BLaER1 treated with 17β-estradiol and CSF1 and Interleukin-3, amounts not matched to agents 10 nM and 100 nM (cell line): ENCODE measurements at regions not wholly inside any gene's neighbourhood (a gene's known extent, or its start where the extent isn't known, plus 50 kb on each side); places are given as distances from the start of the nearest gene placed in this dataset.

Experiments used
- H3K27ac ChIP-seq, 11 experiments: shearing (Covaris generic); formaldehyde crosslinking; 2 replicates each; pipeline ENCODE4 v1.8.1; 2022
- H3K27me3 ChIP-seq, 11 experiments: shearing (Covaris generic); formaldehyde crosslinking; 2 replicates each; pipeline ENCODE4 v1.8.1; 2022
- H3K36me3 ChIP-seq, 11 experiments: shearing (Covaris generic); formaldehyde crosslinking; 2 replicates each; pipeline ENCODE4 v1.8.1; 2022
- H3K4me1 ChIP-seq, 10 experiments: shearing (Covaris generic); formaldehyde crosslinking; 2 replicates each; pipeline ENCODE4 v1.8.1; 2022
- H3K4me2 ChIP-seq, 11 experiments: shearing (Covaris generic); formaldehyde crosslinking; 2 replicates each; pipeline ENCODE4 v1.8.1; 2022
- H3K4me3 ChIP-seq, 10 experiments: shearing (Covaris generic); formaldehyde crosslinking; 2 replicates each; pipeline ENCODE4 v1.8.1; 2022
- H3K9ac ChIP-seq, 11 experiments: shearing (Covaris generic); formaldehyde crosslinking; 2 replicates each; pipeline ENCODE4 v1.8.1; 2022
- H3K9me3 ChIP-seq, 11 experiments: shearing (Covaris generic); formaldehyde crosslinking; replicated peaks in 1 of 11; 2 replicates each; pipeline ENCODE4 v1.8.1; 2022
- H4K20me1 ChIP-seq, 11 experiments: shearing (Covaris generic); formaldehyde crosslinking; 2 replicates each; pipeline ENCODE4 v1.8.1; 2022
- Cebpa-rat ChIP-seq, 11 experiments: shearing (Covaris generic); IDR thresholded peaks; 2 replicates each; pipeline ENCODE4 v1.8.1; 2022

- H3K27ac ChIP-seq, result no peak overlapping the region
- no peak overlapping the region for H3K9ac ChIP-seq
- H3K27me3 ChIP-seq, result no peaks in the 10 kb centered on the region
- peaks cover 41 to 90% (median 62%) of the 10 kb centered on the region in 11 experiments; a peak in 20 of 22 replicates for H4K20me1 ChIP-seq
- peaks cover 0 to 23% (median 3%) of the 10 kb centered on the region in 10 experiments; a peak in 9 of 20 replicates for H3K4me1 ChIP-seq
- no peak overlapping the region for H3K4me2 ChIP-seq
- peaks cover 0 to 4% (median 0%) of the 10 kb centered on the region in 11 experiments; a peak in 2 of 22 replicates for H3K9me3 ChIP-seq
- TF ChIP-seq Cebpa-rat (IDR thresholded peaks at IDR 0.05), result no peak
- no peak overlapping the region for H3K4me3 ChIP-seq
- peaks cover 22 to 55% (median 32%) of the 10 kb centered on the region in 11 experiments; a peak in 20 of 22 replicates for H3K36me3 ChIP-seq
These were observed 53.1 kb upstream of the TULP4 start for GRCh38 chr6:158259136-158259535.

- H3K36me3 ChIP-seq, result peaks cover 22 to 60% (median 37%) of the 10 kb centered on the region in 11 experiments; a peak in 20 of 22 replicates
- H3K9me3 ChIP-seq, result peaks cover 0 to 4% (median 0%) of the 10 kb centered on the region in 11 experiments; a peak in 2 of 22 replicates
- TF ChIP-seq Cebpa-rat (IDR thresholded peaks at IDR 0.05), result no peak
- H3K27ac ChIP-seq, result no peak overlapping the region
- no peaks in the 10 kb centered on the region for H3K27me3 ChIP-seq
- no peak overlapping the region for H3K4me2 ChIP-seq
- H3K4me3 ChIP-seq, result no peak overlapping the region
- H3K9ac ChIP-seq, result no peak overlapping the region
- H4K20me1 ChIP-seq, result peaks cover 45 to 92% (median 65%) of the 10 kb centered on the region in 11 experiments; a peak in 20 of 22 replicates
- H3K4me1 ChIP-seq, result peaks cover 0 to 23% (median 3%) of the 10 kb centered on the region in 10 experiments; a peak in 9 of 20 replicates
These were observed 52.4 kb upstream of the TULP4 start for GRCh38 chr6:158259845-158260244.

DNA sequence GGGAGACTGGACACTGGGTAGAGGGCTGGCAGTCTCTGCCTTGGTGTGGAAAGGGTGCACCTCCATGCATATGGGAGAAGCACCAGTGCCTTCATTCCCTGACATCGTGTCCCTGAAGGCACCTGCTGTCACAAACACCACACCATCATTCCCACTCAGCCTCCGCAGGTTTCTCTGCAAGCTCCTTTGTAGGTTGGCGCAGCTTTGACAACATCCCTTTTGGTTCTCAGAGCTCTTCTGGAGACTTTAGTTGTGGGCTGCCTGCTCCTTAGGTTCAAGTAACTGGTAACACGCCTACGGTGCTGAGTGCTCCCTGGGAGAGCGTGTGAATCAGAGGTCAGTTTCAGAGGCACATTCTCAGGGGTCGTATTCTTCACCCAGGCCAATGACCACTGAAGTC lies 50.2 kb upstream of the TULP4 start:
- no peak overlapping the region for H3K4me3 ChIP-seq
- peaks cover 0 to 4% (median 0%) of the 10 kb centered on the region in 11 experiments; a peak in 2 of 22 replicates for H3K9me3 ChIP-seq
- no peak overlapping the region for H3K4me2 ChIP-seq
- peaks cover 25 to 67% (median 41%) of the 10 kb centered on the region in 11 experiments for H3K36me3 ChIP-seq
- no peak overlapping the region for H3K27ac ChIP-seq
- TF ChIP-seq Cebpa-rat (IDR thresholded peaks at IDR 0.05), result no peak
- H3K4me1 ChIP-seq, result peaks cover 0 to 23% (median 3%) of the 10 kb centered on the region in 10 experiments; a peak in 9 of 20 replicates
- no peak overlapping the region for H3K9ac ChIP-seq
- H3K27me3 ChIP-seq, result no peaks in the 10 kb centered on the region
- peaks cover 23 to 91% (median 53%) of the 10 kb centered on the region in 11 experiments; a peak in 20 of 22 replicates for H4K20me1 ChIP-seq
